ENCODE measurements at regions not wholly inside any gene's neighbourhood (a gene's known extent, or its start where the extent isn't known, plus 50 kb on each side); places are given as distances from the start of the nearest gene placed in this dataset.

- Histone ChIP-seq H3K36me3 (ENCODE audit: control insufficient read depth in 2 of 3, insufficient read depth in 3 of 3, low read length in 3 of 3) (no peaks in the 10 kb centered on the region), H3K27me3 (ENCODE audit: control insufficient read depth in 2 of 2, insufficient read depth in 2 of 2, low read length in 2 of 2) (no peaks in the 10 kb centered on the region), H3K4me1 (ENCODE audit: control insufficient read depth in 2 of 2, insufficient read depth in 2 of 2, low read length in 2 of 2) (no peaks in the 10 kb centered on the region), H3K9me3 (ENCODE audit: control insufficient read depth in 2 of 3, low read length in 3 of 3) (no peaks in the 10 kb centered on the region), H3K27ac (ENCODE audit: low read depth, low read length) (no peak overlapping the region), H3K4me3 (ENCODE audit: low read length) (no peak overlapping the region)
- no peak for DNase-seq
- H3K4me1 Mint-ChIP-seq = no peaks in the 10 kb centered on the region
- POLR2A ChIA-PET = no interaction called here
- peaks cover 0 to 5% (median 0%) of the 10 kb centered on the region in 5 donors for H3K27me3 Mint-ChIP-seq
- H3K4me3 Mint-ChIP-seq = no peak overlapping the region
- intact Hi-C loops (cut with micrococcal nuclease) = no loop called here
- CTCF ChIA-PET = no interaction called here
- H3K27ac Mint-ChIP-seq = no peak overlapping the region
- peaks cover 0 to 3% (median 0%) of the 10 kb centered on the region in 5 donors for H3K36me3 Mint-ChIP-seq
- ATAC-seq = no peak
- peaks cover 2 to 27% (median 13%) of the 10 kb centered on the region in 11 donors for H3K9me3 Mint-ChIP-seq
These were observed 458.3 kb downstream of the EDEM1 start for GRCh38 chr3:5645692-5646410.

GRCh38 chr3:5650303-5650702 is 462.8 kb downstream of the EDEM1 start:
- ATAC-seq = no peak
- H3K36me3 Mint-ChIP-seq = no peaks in the 10 kb centered on the region
- DNase-seq = no peak
- intact Hi-C loops (cut with micrococcal nuclease) = no loop called here
- H3K36me3 ChIP-seq (ENCODE audit: control insufficient read depth in 2 of 3, insufficient read depth in 3 of 3, low read length in 3 of 3) = no peaks in the 10 kb centered on the region
- H3K4me1 Mint-ChIP-seq = no peaks in the 10 kb centered on the region
- no peaks in the 10 kb centered on the region for H3K9me3 ChIP-seq (ENCODE audit: control insufficient read depth in 2 of 3, low read length in 3 of 3)
- ChIA-PET CTCF (interaction anchor here (0.6 kb wide), 1 partner anchor 35 kb away, joined by 3 read pairs; no protein-coding TSS in a partner anchor), POLR2A (no interaction called here)
- no peaks in the 10 kb centered on the region for H3K27me3 Mint-ChIP-seq
- no peaks in the 10 kb centered on the region for H3K27me3 ChIP-seq (ENCODE audit: control insufficient read depth in 2 of 2, insufficient read depth in 2 of 2, low read length in 2 of 2)
- H3K4me3 Mint-ChIP-seq = no peak overlapping the region
- H3K4me1 ChIP-seq (ENCODE audit: control insufficient read depth in 2 of 2, insufficient read depth in 2 of 2, low read length in 2 of 2) = no peaks in the 10 kb centered on the region
- H3K9me3 Mint-ChIP-seq = peaks cover 0 to 34% (median 7%) of the 10 kb centered on the region in 11 donors
- no peak overlapping the region for H3K27ac ChIP-seq (ENCODE audit: low read depth, low read length)
- H3K27ac Mint-ChIP-seq = no peak overlapping the region
- H3K4me3 ChIP-seq (ENCODE audit: low read length) = no peak overlapping the region

GRCh38 chr3:5651351-5651750 is 463.8 kb downstream of the EDEM1 start:
- intact Hi-C loops (cut with micrococcal nuclease) = no loop called here
- Histone ChIP-seq H3K36me3 (ENCODE audit: control insufficient read depth in 2 of 3, insufficient read depth in 3 of 3, low read length in 3 of 3) (no peaks in the 10 kb centered on the region), H3K27ac (ENCODE audit: low read depth, low read length) (no peak overlapping the region), H3K27me3 (ENCODE audit: control insufficient read depth in 2 of 2, insufficient read depth in 2 of 2, low read length in 2 of 2) (no peaks in the 10 kb centered on the region), H3K9me3 (ENCODE audit: control insufficient read depth in 2 of 3, low read length in 3 of 3) (no peaks in the 10 kb centered on the region), H3K4me3 (ENCODE audit: low read length) (no peak overlapping the region), H3K4me1 (ENCODE audit: control insufficient read depth in 2 of 2, insufficient read depth in 2 of 2, low read length in 2 of 2) (no peaks in the 10 kb centered on the region)
- DNase-seq (no peak), ATAC-seq (no peak)
- H3K4me1 Mint-ChIP-seq = no peaks in the 10 kb centered on the region
- H3K27ac Mint-ChIP-seq = no peak overlapping the region
- peaks cover 0 to under 1% (median 0%) of the 10 kb centered on the region in 5 donors for H3K27me3 Mint-ChIP-seq
- no peaks in the 10 kb centered on the region for H3K36me3 Mint-ChIP-seq
- peaks cover 0 to 34% (median 11%) of the 10 kb centered on the region in 11 donors for H3K9me3 Mint-ChIP-seq
- ChIA-PET POLR2A (no interaction called here), CTCF (no interaction called here)
- no peak overlapping the region for H3K4me3 Mint-ChIP-seq

- POLR2A ChIA-PET = no interaction called here
- H3K9me3 ChIP-seq (ENCODE audit: control insufficient read depth in 2 of 3, low read length in 3 of 3) = no peaks in the 10 kb centered on the region
- intact Hi-C loops (cut with micrococcal nuclease) = no loop called here
These were observed 466.1 kb downstream of the EDEM1 start for GRCh38 chr3:5653426-5654143.

GRCh38 chr3:5657106-5657505 is 469.6 kb downstream of the EDEM1 start:
- CTCF ChIA-PET = interaction anchor here (0.8 kb wide), 1 partner anchor 110 kb away, joined by 3 read pairs; no protein-coding TSS in a partner anchor
- H3K36me3 ChIP-seq (ENCODE audit: control insufficient read depth in 2 of 3, insufficient read depth in 3 of 3, low read length in 3 of 3) = no peaks in the 10 kb centered on the region
- no peaks in the 10 kb centered on the region for H3K9me3 ChIP-seq (ENCODE audit: control insufficient read depth in 2 of 3, low read length in 3 of 3)
- Mint-ChIP-seq H3K4me1 (peaks cover 0 to 1% (median 0%) of the 10 kb centered on the region in 7 donors), H3K27me3 (peaks cover 0 to 11% (median 0%) of the 10 kb centered on the region in 5 donors), H3K36me3 (peaks cover 0 to 6% (median 0%) of the 10 kb centered on the region in 5 donors), H3K4me3 (no peak overlapping the region), H3K9me3 (peaks cover 4 to 42% (median 12%) of the 10 kb centered on the region in 11 donors), H3K27ac (no peak overlapping the region)
- H3K4me1 ChIP-seq (ENCODE audit: control insufficient read depth in 2 of 2, insufficient read depth in 2 of 2, low read length in 2 of 2) = no peaks in the 10 kb centered on the region
- no peak overlapping the region for H3K27ac ChIP-seq (ENCODE audit: low read depth, low read length)
- POLR2A ChIA-PET = no interaction called here
- DNase-seq (no peak), ATAC-seq (peak; percentile 88)
- H3K4me3 ChIP-seq (ENCODE audit: low read length) = no peak overlapping the region
- no peaks in the 10 kb centered on the region for H3K27me3 ChIP-seq (ENCODE audit: control insufficient read depth in 2 of 2, insufficient read depth in 2 of 2, low read length in 2 of 2)
- intact Hi-C loops (cut with micrococcal nuclease) = no loop called here

More at GRCh38 chr3:5653426-5654143, 466.1 kb downstream of the EDEM1 start:
- DNase-seq (no peak), ATAC-seq (no peak)
- no peaks in the 10 kb centered on the region for H3K36me3 ChIP-seq (ENCODE audit: control insufficient read depth in 2 of 3, insufficient read depth in 3 of 3, low read length in 3 of 3)
- no peak overlapping the region for H3K27ac Mint-ChIP-seq
- no peak overlapping the region for H3K27ac ChIP-seq (ENCODE audit: low read depth, low read length)
- peaks cover 0 to 4% (median 0%) of the 10 kb centered on the region in 5 donors for H3K27me3 Mint-ChIP-seq
- H3K27me3 ChIP-seq (ENCODE audit: control insufficient read depth in 2 of 2, insufficient read depth in 2 of 2, low read length in 2 of 2) = no peaks in the 10 kb centered on the region
- H3K4me3 ChIP-seq (ENCODE audit: low read length) = no peak overlapping the region
- H3K4me1 Mint-ChIP-seq = peaks cover 0 to 1% (median 0%) of the 10 kb centered on the region in 7 donors
- H3K36me3 Mint-ChIP-seq = peaks cover 0 to 6% (median 0%) of the 10 kb centered on the region in 5 donors
- H3K4me1 ChIP-seq (ENCODE audit: control insufficient read depth in 2 of 2, insufficient read depth in 2 of 2, low read length in 2 of 2) = no peaks in the 10 kb centered on the region
- CTCF ChIA-PET = no interaction called here
- no peak overlapping the region for H3K4me3 Mint-ChIP-seq
- H3K9me3 Mint-ChIP-seq = peaks cover 4 to 39% (median 12%) of the 10 kb centered on the region in 11 donors

- ATAC-seq (no peak), DNase-seq (no peak)
- POLR2A ChIA-PET = no interaction called here
- H3K4me3 Mint-ChIP-seq = no peak overlapping the region
- no peak overlapping the region for H3K27ac Mint-ChIP-seq
- no peaks in the 10 kb centered on the region for H3K4me1 Mint-ChIP-seq
- CTCF ChIA-PET = no interaction called here
- intact Hi-C loops (cut with micrococcal nuclease) = no loop called here
- peaks cover 4 to 58% (median 21%) of the 10 kb centered on the region in 11 donors for H3K9me3 Mint-ChIP-seq
- H3K27me3 ChIP-seq (ENCODE audit: control insufficient read depth in 2 of 2, insufficient read depth in 2 of 2, low read length in 2 of 2) = no peaks in the 10 kb centered on the region
- H3K4me1 ChIP-seq (ENCODE audit: control insufficient read depth in 2 of 2, insufficient read depth in 2 of 2, low read length in 2 of 2) = no peaks in the 10 kb centered on the region
- no peaks in the 10 kb centered on the region for H3K36me3 Mint-ChIP-seq
- no peaks in the 10 kb centered on the region for H3K36me3 ChIP-seq (ENCODE audit: control insufficient read depth in 2 of 3, insufficient read depth in 3 of 3, low read length in 3 of 3)
- peaks cover 0 to 14% (median 0%) of the 10 kb centered on the region in 3 experiments for H3K9me3 ChIP-seq (ENCODE audit: control insufficient read depth in 2 of 3, low read length in 3 of 3)
- no peak overlapping the region for H3K27ac ChIP-seq (ENCODE audit: low read depth, low read length)
- H3K27me3 Mint-ChIP-seq = peaks cover 0 to 6% (median 0%) of the 10 kb centered on the region in 5 donors
- no peak overlapping the region for H3K4me3 ChIP-seq (ENCODE audit: low read length)
These were observed 476.1 kb downstream of the EDEM1 start for GRCh38 chr3:5663601-5664000.

All from naive thymus-derived CD4-positive, alpha-beta T cell (primary cell).